Jurkat, Clone E6-1 (cell line): ENCODE measurements at regions not wholly inside any gene's neighbourhood (a gene's known extent, or its start where the extent isn't known, plus 50 kb on each side); places are given as distances from the start of the nearest gene placed in this dataset.

ENCODE experiments used
- DNase-seq: peaks from one replicate; pipeline ENCODE4 v3.0.0-alpha.2; 2011; ENCODE audit warnings: low read depth, low spot score
- H3K4me3 ChIP-seq: 2 replicates; pipeline ENCODE4 v1.5.1; 2011; ENCODE audit warnings: mild to moderate bottlenecking, low read length, control low read depth, moderate library complexity

- DNase-seq, result no peak
- no peak overlapping the region for H3K4me3 ChIP-seq
Measured at GRCh38 chr16:9236319-9236718, 144.9 kb downstream of the HAPSTR1 start.

- no peak overlapping the region for H3K4me3 ChIP-seq
- no peak for DNase-seq
Measured at GRCh38 chr16:9238346-9238745, 146.9 kb downstream of the HAPSTR1 start.

- DNase-seq, result no peak
- H3K4me3 ChIP-seq, result no peak overlapping the region
Measured at GRCh38 chr16:9241177-9241576, 149.7 kb downstream of the HAPSTR1 start.

GRCh38 chr16:9248162-9248561 lies 156.7 kb downstream of the HAPSTR1 start:
- H3K4me3 ChIP-seq, result no peak overlapping the region
- DNase-seq, result no peak

GRCh38 chr16:9249534-9249933 lies 158.1 kb downstream of the HAPSTR1 start:
- DNase-seq, result no peak
- no peak overlapping the region for H3K4me3 ChIP-seq

- H3K4me3 ChIP-seq, result no peak overlapping the region
- DNase-seq, result no peak
Measured at GRCh38 chr16:9251026-9251425, 159.6 kb downstream of the HAPSTR1 start.

- no peak overlapping the region for H3K4me3 ChIP-seq
- DNase-seq, result no peak
Measured at GRCh38 chr16:9254863-9255262, 163.4 kb downstream of the HAPSTR1 start.

- peak; percentile 52 for DNase-seq
- no peak overlapping the region for H3K4me3 ChIP-seq
Measured at GRCh38 chr16:9256196-9256595, 164.8 kb downstream of the HAPSTR1 start.

- no peak overlapping the region for H3K4me3 ChIP-seq
- DNase-seq, result no peak
Measured at GRCh38 chr16:9257843-9258242, 166.4 kb downstream of the HAPSTR1 start.

GRCh38 chr16:9258423-9259051 lies 167.1 kb downstream of the HAPSTR1 start:
- peak; percentile 51 for DNase-seq
- no peak overlapping the region for H3K4me3 ChIP-seq

- DNase-seq, result no peak
- no peak overlapping the region for H3K4me3 ChIP-seq
Measured at GRCh38 chr16:9259914-9260608, 168.6 kb downstream of the HAPSTR1 start.

- DNase-seq, result no peak
- no peak overlapping the region for H3K4me3 ChIP-seq
Measured at GRCh38 chr16:9260666-9261065, 169.2 kb downstream of the HAPSTR1 start.

- DNase-seq, result no peak
Measured at GRCh38 chr16:9261376-9261775, 169.9 kb downstream of the HAPSTR1 start.

GRCh38 chr16:9262941-9263715 lies 171.7 kb downstream of the HAPSTR1 start:
- DNase-seq, result no peak
- H3K4me3 ChIP-seq, result no peak overlapping the region

More at GRCh38 chr16:9261376-9261775, 169.9 kb downstream of the HAPSTR1 start:
- H3K4me3 ChIP-seq, result no peak overlapping the region

- DNase-seq, result no peak
- H3K4me3 ChIP-seq, result no peak overlapping the region
Measured at GRCh38 chr16:9264067-9264466, 172.6 kb downstream of the HAPSTR1 start.

GRCh38 chr16:9268446-9268845 lies 177.0 kb downstream of the HAPSTR1 start:
- no peak for DNase-seq

GRCh38 chr16:9270424-9270823 lies 179.0 kb downstream of the HAPSTR1 start:
- no peak for DNase-seq
- H3K4me3 ChIP-seq, result no peak overlapping the region

More at GRCh38 chr16:9268446-9268845, 177.0 kb downstream of the HAPSTR1 start:
- no peak overlapping the region for H3K4me3 ChIP-seq

GRCh38 chr16:9270941-9271340 lies 179.5 kb downstream of the HAPSTR1 start:
- H3K4me3 ChIP-seq, result no peak overlapping the region
- DNase-seq, result no peak

- no peak for DNase-seq
- no peak overlapping the region for H3K4me3 ChIP-seq
Measured at GRCh38 chr16:9271841-9272240, 180.4 kb downstream of the HAPSTR1 start.

GRCh38 chr16:9275377-9275776 lies 183.9 kb downstream of the HAPSTR1 start:
- no peak overlapping the region for H3K4me3 ChIP-seq
- no peak for DNase-seq
